Tibial artery (tissue), 4 donors: ENCODE measurements at regions not wholly inside any gene's neighbourhood (a gene's known extent, or its start where the extent isn't known, plus 50 kb on each side); places are given as distances from the start of the nearest gene placed in this dataset.
A peak's percentile ranks its signal among the peaks of the same experiment; 100 is the strongest.

Experiments used
- DNase-seq, 2 donors: peaks; one replicate each; pipeline ENCODE4 v3.0.0-alpha.2; 2019
- H3K27ac ChIP-seq, 2 donors: fragments of 200-600 bp; sonication (generic) in 1 of 2; 1 replicate in 1 of 2; 2 replicates in 1 of 2; pipeline ENCODE4 v1.5.1; 2018 to 2019; ENCODE audit warnings: mild to moderate bottlenecking in 1 of 2
- H3K27me3 ChIP-seq, 2 donors: fragments of 200-600 bp; sonication (generic) in 1 of 2; one replicate each; pipeline versions ENCODE4 v1.5.1 to v1.6.0; 2016 to 2019
- H3K36me3 ChIP-seq, 3 donors: fragments of 200-600 bp; sonication (generic) in 2 of 3; one replicate each; pipeline ENCODE4 v1.5.1; 2016 to 2019; ENCODE audit warnings: mild to moderate bottlenecking in 2 of 3
- H3K4me1 ChIP-seq, 4 donors: fragments of 200-600 bp; sonication (generic) in 2 of 4; 1 replicate in 3 of 4; 2 replicates in 1 of 4; pipeline ENCODE4 v1.5.1; 2016 to 2019
- H3K4me3 ChIP-seq, 2 donors: fragments of 200-600 bp; sonication (generic) in 1 of 2; 1 replicate in 1 of 2; 2 replicates in 1 of 2; pipeline ENCODE4 v1.5.1; 2018 to 2019; ENCODE audit warnings: mild to moderate bottlenecking in 2 of 2
- H3K9me3 ChIP-seq, 3 donors: fragments of 200-600 bp; sonication (generic) in 1 of 3; one replicate each; pipeline ENCODE4 v1.5.1; 2016 to 2019
- intact Hi-C: fragments of 100-400 bp; cut with DNase I; formaldehyde crosslinking; loops from one replicate; pipeline ENCODE4 v1.15.0; 2023; ENCODE audit warnings: low total_unique reads
- TF ChIP-seq, protein P1 (sequence below), 2 experiments: fragments of 200-600 bp in 1 of 2; fragments of 450-650 bp in 1 of 2; IDR thresholded peaks; one replicate each; pipeline ENCODE4 v1.5.1; 2017 to 2019; ENCODE audit warnings: antibody characterized with exemption in 2 of 2, mild to moderate bottlenecking in 1 of 2, moderate library complexity in 1 of 2

DNA sequence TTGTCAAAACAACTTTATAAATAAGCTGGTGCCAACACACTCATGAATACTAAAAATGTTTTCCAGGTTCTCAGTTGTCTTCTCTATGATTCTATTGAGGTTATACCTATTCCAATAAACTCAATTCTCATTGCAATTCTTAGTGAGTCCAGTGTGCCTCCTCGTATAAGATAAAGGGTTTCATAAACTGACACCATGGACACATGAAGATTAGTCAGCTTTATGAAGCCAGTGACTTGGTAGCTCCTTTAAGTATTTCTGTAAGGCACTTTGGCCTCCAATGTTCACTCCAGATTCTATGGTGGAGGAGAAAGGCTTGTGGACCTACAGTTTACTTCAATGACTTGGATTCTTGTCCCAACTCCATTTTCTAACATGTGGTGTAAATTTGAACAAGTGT is 521.3 kb upstream of the JARID2 start:
- TF ChIP-seq, protein P1, sequence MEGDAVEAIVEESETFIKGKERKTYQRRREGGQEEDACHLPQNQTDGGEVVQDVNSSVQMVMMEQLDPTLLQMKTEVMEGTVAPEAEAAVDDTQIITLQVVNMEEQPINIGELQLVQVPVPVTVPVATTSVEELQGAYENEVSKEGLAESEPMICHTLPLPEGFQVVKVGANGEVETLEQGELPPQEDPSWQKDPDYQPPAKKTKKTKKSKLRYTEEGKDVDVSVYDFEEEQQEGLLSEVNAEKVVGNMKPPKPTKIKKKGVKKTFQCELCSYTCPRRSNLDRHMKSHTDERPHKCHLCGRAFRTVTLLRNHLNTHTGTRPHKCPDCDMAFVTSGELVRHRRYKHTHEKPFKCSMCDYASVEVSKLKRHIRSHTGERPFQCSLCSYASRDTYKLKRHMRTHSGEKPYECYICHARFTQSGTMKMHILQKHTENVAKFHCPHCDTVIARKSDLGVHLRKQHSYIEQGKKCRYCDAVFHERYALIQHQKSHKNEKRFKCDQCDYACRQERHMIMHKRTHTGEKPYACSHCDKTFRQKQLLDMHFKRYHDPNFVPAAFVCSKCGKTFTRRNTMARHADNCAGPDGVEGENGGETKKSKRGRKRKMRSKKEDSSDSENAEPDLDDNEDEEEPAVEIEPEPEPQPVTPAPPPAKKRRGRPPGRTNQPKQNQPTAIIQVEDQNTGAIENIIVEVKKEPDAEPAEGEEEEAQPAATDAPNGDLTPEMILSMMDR (IDR thresholded peaks at IDR 0.05), result no peak
- Histone ChIP-seq H3K4me1 (no peaks in the 10 kb centered on the region), H3K9me3 (no peaks in the 10 kb centered on the region), H3K36me3 (no peaks in the 10 kb centered on the region), H3K4me3 (no peak overlapping the region), H3K27me3 (no peaks in the 10 kb centered on the region), H3K27ac (no peak overlapping the region)
- intact Hi-C loops, result no loop called here
- DNase-seq, result no peak

DNA sequence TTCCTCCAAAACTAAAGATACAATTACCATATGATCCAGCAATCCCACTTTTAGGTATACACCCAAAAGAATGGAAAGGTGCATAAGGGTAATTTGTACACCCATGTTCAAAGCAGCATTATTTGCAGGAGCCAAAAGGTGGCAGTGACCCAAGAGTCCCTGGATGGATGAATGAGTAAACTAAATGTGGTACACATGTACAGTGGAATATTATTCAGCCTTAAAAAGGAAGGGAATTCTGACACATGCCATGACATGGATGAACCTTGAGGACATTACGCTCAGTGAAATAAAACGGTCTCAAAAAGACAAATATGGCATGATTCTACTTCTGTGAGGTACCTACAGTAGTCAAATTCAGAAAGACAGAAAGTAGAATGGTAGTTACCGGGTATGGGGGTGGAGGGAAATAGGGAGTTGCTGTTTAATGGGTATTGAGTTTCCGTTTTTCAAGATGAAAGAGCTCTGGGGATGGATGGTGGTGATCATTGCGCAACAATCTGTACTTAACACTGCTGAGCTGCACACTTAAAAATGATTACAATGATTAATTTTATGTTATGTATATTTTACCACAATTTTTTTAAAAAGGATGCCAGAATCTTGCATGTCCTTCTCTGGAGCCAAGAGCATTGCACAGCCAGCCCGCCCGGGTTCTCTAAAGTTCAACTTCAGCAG is 518.9 kb upstream of the JARID2 start:
- no peak overlapping the region for H3K4me3 ChIP-seq
- H3K36me3 ChIP-seq, result no peaks in the 10 kb centered on the region
- H3K27me3 ChIP-seq, result no peaks in the 10 kb centered on the region
- no peak overlapping the region for H3K27ac ChIP-seq
- TF ChIP-seq, protein P1 (IDR thresholded peaks at IDR 0.05), result no peak
- no peak for DNase-seq
- intact Hi-C loops, result no loop called here
- no peaks in the 10 kb centered on the region for H3K9me3 ChIP-seq
- no peaks in the 10 kb centered on the region for H3K4me1 ChIP-seq

DNA sequence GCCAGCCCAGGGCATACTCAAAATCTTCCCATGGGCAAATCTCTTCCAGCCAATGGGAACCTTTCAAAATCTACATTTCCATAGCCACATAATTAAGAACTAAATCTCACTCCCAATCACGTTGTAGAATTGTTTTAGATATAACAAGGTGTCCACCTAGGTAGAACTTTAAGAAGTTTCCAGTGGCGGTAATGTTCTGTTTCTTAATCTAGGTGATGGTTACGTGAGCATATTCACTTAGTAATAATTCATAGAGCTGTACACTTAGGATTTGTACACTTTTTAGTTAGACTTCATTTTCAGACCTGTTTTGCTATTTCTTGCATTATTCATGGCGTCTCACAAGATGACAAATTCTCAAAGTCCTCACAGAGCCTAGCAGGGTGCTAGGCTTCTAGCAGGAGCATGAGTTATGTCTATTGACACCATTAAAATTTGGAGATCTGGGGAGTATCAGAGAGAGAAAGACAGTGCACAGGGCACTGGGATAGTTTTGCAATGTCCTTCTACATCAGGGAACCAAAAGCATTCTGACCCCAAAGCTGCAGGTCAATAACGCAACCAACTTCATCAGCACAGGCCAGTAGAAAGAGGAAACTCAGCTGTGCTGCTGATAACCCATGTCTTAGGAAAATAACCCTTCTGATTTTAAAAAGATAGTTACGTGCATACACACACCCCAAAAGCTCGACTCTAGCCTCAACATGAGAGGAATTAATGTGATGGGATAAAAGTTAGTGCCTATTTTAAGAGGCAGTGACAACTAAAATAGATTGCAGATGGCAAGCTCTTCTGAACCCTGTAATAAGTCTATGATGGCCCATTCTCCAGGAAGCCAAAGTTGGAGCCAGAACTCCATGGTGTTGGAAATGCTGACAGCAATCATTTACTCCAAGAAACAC is 518.1 kb upstream of the JARID2 start:
- no peaks in the 10 kb centered on the region for H3K9me3 ChIP-seq
- peak in 1 of 2 donors; percentile 36 for DNase-seq
- H3K36me3 ChIP-seq, result no peaks in the 10 kb centered on the region
- H3K4me1 ChIP-seq, result no peaks in the 10 kb centered on the region
- no peak overlapping the region for H3K4me3 ChIP-seq
- no peak overlapping the region for H3K27ac ChIP-seq
- no peaks in the 10 kb centered on the region for H3K27me3 ChIP-seq
- TF ChIP-seq, protein P1 (IDR thresholded peaks at IDR 0.05), result no peak
- intact Hi-C loops, result no loop called here

- intact Hi-C loops, result no loop called here
- Histone ChIP-seq H3K27ac (no peak overlapping the region), H3K36me3 (no peaks in the 10 kb centered on the region), H3K9me3 (no peaks in the 10 kb centered on the region), H3K4me3 (no peak overlapping the region), H3K4me1 (no peaks in the 10 kb centered on the region), H3K27me3 (no peaks in the 10 kb centered on the region)
- peak; percentile 41 to 70 for DNase-seq
- TF ChIP-seq, protein P1 (IDR thresholded peaks at IDR 0.05), result no peak
These were observed 517.4 kb upstream of the JARID2 start for GRCh38 chr6:14728396-14729024.

DNA sequence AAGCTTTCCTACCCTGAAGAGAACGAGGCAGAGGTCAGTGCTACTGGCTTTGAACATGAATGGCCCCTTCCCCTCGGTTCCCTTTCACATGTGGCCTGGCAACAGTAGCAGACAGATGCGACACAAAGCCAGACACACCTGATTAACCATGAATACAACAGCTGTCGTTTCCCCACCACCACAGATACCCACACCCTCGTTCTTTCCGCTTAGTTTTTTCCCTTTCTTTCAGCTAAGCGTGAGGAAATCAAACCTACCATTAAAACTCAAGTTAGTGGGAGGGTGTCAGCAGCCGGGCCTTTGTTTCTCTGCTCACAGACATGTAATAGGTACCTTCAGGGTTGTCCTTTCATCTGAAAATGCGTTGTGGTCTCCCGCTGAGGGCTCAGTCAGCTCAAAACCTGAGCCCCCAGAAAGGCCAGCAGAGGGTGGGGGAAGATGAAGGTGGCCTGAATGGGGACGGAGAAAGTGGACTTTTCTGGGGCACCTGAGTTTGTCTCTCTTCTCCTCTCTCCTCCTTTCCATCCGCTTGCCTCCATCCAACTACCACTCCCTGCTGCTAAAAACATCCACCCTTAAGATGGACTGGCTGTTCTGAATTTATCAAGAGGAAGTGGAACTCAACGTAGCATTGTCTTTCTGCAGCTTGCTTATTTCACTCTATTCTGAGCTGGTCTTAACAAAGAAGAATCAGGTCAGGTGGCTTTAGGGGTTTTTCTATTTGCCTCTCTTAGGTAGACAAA is 516.6 kb upstream of the JARID2 start:
- TF ChIP-seq, protein P1 (IDR thresholded peaks at IDR 0.05), result no peak
- Histone ChIP-seq H3K4me3 (no peak overlapping the region), H3K27ac (no peak overlapping the region), H3K4me1 (no peaks in the 10 kb centered on the region), H3K27me3 (no peaks in the 10 kb centered on the region), H3K36me3 (no peaks in the 10 kb centered on the region), H3K9me3 (no peaks in the 10 kb centered on the region)
- DNase-seq, result no peak
- intact Hi-C loops, result no loop called here
